DMS153 treated with DMSO at 0.1 percent for 48 hours (cell line): ENCODE measurements at regions not wholly inside any gene's neighbourhood (a gene's known extent, or its start where the extent isn't known, plus 50 kb on each side); places are given as distances from the start of the nearest gene placed in this dataset.

Experiments
- DNase-seq: peaks from one replicate; lab custom pipeline; 2025; ENCODE audit not compliant: unreplicated experiment; lab: John Stamatoyannopoulos, UW

DNA sequence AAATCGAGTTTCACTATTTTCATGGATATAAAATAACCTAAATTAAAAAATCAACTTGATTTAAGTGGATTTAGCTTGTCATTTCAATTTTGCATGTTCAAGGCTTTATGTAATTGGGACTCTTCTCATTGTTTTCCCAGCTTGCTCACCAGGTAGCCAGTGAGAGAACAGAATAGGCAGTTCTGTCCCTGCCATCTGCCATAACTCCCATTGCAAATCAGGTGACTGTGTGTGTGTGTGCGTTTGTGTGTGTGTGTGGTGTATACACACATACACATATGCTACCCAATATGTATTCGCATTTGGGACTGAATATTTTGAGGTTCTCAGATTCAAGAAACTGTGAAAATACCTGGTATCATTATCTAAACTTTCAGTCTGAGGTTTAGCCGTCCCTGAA lies 1069.8 kb downstream of the IGSF11 start:
- no peak for DNase-seq

- no peak for DNase-seq
These were observed 1057.0 kb downstream of the IGSF11 start for GRCh38 chr3:117977504-117978228.

DNA sequence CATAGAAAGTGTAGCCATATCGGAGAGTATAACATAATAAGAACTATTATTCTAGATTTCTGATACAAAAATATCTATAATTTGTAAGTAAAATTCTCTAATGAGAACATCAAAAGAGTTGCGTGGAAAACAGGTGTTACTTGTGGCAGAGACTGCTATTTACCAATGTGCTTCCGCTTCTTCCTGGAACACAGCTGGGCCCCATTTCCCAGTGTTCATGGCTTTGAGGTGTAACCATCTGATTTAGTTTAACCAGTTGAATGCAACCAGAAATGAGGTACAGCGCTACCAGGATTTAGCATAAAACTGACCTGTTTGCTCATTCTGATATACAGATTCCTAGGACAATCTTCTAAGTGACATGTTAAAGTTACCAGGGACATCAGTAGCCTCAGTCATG lies 1055.2 kb downstream of the IGSF11 start:
- DNase-seq, result no peak

GRCh38 chr3:117987256-117987655 lies 1047.4 kb downstream of the IGSF11 start:
- no peak for DNase-seq

DNA sequence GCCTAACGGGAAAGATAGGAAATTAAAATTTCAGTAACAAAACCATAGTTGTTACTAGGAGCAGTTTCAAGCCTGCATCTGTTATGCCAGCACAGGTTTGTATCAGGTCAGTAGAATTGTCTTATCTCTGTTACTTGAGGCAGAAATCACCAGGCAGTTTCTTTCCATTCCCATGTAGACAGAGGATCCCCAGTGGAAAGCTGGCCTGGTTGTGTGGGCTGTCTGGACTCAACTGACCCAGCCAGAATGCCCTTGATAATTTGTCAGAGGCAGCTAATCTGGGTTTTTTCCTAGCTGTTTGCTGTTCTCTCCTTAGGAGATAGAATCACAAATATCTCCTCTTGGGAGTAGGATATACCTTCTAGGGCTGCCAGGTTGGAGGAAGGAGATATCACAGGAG lies 1044.7 kb downstream of the IGSF11 start:
- no peak for DNase-seq

- no peak for DNase-seq
These were observed 1044.0 kb downstream of the IGSF11 start for GRCh38 chr3:117990627-117991026.

DNA sequence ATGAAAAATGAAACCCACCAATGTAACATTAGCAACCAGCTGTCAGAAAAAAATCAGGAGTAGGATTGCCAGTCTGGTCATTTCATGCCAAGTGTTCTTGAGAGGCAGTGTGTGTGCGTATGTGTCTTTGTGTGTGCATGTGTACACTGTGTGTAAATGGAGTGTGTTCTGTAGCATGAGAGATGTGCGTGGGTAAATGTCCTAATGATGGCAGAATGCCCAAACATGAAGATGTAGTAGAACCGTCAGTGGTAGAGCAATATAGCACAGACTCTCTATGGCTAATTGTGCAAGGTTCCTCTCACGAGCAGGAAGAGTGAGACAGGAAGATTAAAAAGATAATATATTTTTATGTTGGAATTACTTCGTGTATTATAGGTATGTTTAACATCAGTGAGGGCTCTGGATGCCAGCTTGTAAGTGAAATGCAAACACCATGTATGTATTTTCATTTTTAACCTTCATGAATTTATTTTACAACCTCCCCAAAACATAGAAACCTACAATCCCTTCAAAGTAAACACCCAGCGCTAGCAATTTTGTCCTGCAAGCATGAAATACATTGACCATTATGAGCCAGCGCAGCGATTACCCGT lies 1038.7 kb downstream of the IGSF11 start:
- peak; percentile 3 for DNase-seq

GRCh38 chr3:117997201-117998049 lies 1037.2 kb downstream of the IGSF11 start:
- peak; percentile 91 for DNase-seq

- DNase-seq, result no peak
These were observed 1036.6 kb downstream of the IGSF11 start for GRCh38 chr3:117998071-117998470.

DNA sequence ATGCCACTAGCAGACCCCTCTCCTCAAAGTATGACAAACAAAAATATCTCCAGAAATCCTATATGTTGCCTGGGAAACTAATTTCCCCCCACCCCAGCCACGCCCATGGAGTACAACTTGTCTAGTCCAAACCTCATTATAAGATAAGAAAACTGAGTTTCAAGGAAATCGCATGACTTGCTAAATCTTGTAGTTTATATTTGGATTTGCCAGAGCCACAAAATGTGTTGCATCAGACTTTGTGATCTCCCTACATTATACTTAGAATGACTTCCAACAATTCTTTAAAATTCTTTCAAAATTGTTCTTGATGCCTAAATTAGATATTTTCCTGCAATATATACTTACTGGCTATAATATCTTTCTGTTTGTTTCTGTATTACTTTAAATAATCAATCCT lies 1034.4 kb downstream of the IGSF11 start:
- DNase-seq, result no peak

GRCh38 chr3:118001380-118001779 lies 1033.3 kb downstream of the IGSF11 start:
- no peak for DNase-seq

DNA sequence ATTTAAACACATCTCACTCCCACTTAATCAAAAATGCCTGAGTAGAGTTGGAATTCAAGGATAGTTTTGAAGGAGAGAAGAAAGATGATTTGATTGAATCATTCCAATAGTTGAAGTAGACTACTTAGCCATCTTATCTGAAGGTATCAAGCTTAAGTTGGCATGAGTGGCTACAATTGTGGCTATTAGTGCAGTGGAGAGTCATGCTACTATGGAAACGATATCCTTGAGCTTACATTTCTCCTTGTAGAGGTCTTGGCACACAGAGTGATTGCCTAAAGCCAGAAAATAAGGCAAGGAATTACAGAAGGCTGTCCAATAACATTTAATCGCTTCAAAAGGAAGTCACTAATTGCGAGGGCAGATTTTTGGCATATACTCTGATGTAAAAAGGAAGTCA lies 1022.7 kb downstream of the IGSF11 start:
- DNase-seq, result no peak

DNA sequence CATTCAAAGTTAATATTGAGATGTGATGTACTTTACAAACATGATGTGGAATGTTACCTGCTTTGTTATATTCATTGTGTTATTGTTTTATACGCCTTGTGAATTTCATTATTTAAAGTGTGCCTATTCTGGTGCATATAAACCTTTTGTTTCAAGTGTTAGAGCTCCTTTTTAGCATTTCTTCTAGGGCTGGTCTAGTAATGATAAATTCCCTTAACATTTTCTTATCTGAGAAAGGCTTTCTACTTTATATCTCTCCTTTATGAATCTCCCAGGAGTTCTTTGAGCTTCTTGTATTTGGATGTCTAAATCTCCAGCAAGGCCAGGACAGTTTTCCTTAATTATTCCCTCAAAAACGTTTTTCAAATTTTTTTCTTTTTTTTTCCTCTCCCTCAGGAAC lies 1005.6 kb downstream of the IGSF11 start:
- DNase-seq, result no peak

DNA sequence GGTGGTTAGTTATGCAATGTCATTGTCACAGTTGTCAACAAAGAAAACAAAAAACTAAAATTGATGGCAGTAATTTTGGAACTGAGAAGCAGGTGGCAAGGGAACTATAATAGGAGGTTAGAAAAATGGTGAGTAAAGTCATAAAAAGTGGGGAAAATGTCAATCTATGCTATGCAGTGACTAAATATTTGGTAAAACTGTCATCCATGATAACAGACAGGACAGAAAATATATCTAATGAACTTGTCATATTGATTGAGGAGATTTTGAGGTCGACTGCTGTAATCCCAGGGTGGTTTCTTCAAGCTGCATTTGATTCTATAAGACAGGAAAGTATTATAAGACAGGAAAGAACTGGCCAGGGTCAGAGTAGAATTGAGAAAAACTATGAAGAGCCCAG lies 998.4 kb downstream of the IGSF11 start:
- no peak for DNase-seq

DNA sequence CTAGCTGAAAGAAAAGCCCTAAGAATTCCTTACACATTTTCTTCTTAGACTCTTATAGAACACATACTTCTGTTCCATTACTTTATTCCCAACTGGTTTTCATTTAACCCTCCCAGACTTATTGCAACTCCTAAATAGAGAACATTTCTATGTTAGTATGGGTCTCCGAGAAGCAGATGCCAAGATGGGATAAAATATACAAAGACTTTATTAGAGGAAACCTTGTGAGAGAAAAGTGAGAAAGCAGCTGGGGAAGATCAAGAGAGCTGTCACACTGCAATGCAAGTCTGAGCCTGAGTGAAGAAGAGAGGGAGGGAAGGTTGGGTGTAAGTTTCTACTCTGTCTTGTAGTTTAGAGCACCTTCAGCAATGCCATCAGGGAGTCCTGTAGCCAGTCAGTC lies 979.3 kb downstream of the IGSF11 start:
- no peak for DNase-seq

- DNase-seq, result no peak
These were observed 977.6 kb downstream of the IGSF11 start for GRCh38 chr3:118057086-118057485.

- DNase-seq, result no peak
These were observed 975.5 kb downstream of the IGSF11 start for GRCh38 chr3:118059096-118059495.

DNA sequence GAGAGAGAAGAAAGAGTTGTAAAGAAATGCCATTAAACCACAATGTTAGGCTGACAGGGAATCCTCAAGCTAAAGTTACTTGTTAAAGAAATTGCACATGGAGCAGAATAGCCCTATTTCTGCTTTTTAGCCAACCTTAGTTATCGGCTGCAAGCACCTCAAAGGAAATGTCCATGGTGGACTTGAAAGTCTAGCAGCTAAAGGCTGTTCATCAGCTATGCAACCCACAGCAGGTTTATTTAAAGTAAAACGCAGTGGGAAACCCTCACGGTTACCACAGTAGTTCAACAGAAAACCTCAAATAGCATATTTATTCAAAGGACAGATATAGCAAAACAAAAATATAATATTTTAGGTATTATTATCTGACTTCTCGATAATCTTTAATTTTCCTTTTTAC lies 967.2 kb downstream of the IGSF11 start:
- no peak for DNase-seq

DNA sequence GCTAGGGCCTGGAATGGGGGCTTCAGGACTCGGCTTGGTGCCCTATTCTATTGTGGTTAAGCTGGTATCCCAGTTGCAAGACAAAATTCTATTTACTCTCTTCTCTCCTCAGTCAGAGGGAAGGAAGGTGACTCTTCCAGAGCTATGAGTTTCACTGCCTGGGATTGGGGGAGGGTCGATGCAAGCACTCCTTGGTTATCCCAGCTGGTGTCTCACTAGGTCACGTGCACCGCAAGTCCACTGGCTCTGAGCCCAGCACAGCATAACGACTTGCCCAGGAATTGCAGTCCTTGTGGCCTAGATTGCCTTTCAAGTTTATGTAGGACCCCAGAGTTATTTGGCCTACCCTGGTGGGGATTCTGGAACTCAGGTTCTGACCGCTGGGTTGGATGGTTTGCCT lies 958.8 kb downstream of the IGSF11 start:
- no peak for DNase-seq

GRCh38 chr3:118077332-118077731 lies 957.3 kb downstream of the IGSF11 start:
- DNase-seq, result no peak

DNA sequence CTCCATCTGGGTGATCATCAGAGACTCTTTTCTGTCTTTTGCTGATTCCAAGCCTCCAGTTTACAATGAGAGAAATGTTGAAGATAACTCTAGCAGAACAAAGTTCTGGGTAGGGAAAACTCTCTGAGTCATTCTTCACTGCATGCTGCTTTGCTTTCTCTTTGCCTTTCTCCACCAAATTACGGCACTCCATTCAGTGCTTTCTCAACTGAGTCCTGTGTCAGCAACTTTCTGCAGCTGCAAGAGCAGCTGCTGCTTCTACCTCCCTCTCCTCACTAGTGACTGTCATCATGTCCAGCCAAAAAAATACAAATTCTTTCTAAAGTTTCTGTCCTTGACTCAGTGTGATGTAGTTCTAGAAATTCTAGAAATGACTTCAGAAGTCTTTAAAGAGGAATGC lies 953.8 kb downstream of the IGSF11 start:
- DNase-seq, result no peak

GRCh38 chr3:118088696-118089095 lies 946.0 kb downstream of the IGSF11 start:
- no peak for DNase-seq
